COR-L47 (cell line): ENCODE measurements at regions not wholly inside any gene's neighbourhood (a gene's known extent, or its start where the extent isn't known, plus 50 kb on each side); places are given as distances from the start of the nearest gene placed in this dataset.

ENCODE experiments used
- DNase-seq: peaks from one replicate; lab custom pipeline; 2025; lab: John Stamatoyannopoulos, UW

DNA sequence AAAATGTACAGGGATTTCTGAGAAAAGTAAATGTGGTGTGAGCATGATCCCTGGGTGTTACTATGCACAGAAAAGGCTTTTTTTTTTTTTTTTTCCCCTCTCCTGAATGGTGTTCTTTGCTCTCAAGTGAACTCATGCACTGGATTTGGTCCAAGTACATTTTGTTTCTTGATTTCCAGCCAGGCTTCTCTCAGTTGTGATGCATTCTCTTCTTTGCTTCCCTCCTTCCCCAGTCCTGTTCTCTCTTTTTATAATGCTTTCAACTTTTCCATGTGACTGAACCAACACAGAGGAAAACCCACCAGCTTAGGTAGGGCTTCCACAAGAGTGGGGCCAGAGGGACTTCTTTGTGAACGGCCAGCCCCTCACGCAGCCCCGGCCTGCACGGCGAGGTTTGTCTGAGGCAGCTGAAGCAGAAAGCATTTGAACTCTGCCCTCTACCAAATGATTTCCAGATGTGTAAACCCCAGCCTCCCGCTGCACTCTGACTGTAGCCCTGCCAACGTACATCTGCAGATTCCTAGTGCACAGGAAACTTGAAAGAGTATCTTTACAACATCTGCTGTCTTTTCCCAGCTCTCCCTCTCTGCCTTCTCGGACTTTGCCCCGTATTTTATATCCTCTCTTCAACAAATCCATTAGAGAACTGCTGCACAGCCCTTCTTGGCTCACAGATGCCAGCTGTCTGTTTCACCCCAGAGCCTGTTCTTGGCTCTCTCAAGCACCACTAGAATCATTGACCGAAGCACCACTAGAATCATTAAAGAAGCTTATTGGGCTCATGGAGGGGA lies 71.8 kb upstream of the CD180 start:
- peak; percentile 22 for DNase-seq

DNA sequence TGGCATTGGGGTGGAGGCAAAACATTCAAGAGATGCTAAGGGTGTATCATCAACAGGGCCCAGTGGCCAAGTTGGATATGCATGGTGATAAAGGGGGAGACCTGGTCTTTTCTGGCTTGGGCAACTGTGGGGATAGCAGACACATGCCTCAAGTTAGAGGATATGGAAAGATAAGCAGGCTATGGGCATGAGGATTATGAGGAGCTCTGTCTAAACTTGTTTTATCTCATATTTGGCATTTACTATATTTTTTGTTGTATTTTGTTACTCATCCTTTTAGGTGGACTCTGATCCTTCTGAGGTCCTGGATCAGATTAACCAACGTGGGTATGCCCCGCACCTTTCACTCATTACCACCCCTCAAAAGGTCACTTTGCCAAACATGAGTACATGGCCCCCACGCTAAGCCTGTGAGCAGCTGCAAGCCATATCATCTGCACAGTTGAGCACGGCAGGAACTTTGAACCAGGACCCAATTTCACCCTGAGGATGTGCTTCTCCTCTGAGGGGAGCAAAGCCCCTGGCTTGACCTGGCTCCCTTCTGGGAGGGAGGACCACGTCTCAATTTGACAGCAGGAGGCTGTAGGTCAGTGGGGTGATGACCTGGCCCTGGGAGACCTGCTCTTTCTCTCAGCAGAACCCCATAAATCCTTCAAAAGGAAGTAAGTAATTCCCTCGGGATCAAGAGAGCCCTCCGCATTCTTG lies 71.1 kb upstream of the CD180 start:
- no peak for DNase-seq

DNA sequence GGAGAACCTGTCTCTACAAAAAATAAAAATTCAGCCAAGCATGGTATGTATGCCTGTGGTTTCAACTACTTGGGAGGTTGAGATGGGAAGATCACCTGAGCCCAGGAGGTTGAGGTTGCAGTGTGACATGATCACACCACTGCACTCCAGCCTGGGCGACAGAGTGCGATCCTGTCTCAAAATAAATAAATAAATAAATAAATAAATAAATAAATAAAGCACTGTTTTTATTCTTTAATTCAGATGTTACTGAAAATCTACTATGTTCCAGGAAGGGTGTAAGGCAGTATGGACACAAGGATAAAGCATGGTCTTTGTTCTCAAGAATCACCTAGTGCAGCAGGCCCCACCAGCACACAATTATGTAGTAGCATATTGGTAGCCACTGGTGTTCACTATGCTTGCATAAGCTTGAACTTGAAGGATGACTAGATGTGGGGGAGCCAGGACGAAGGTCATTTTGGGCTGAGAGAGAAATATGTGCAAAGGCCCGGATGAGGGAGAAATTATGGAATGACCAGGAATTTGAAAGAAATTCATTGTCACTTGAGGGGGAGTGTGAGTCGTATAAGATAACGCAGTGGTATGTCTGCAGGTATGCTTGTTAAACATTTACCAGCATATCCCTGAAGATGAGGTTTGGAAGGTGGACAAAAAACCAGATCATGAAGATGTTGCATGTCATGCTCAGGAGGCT lies 70.2 kb upstream of the CD180 start:
- no peak for DNase-seq

DNA sequence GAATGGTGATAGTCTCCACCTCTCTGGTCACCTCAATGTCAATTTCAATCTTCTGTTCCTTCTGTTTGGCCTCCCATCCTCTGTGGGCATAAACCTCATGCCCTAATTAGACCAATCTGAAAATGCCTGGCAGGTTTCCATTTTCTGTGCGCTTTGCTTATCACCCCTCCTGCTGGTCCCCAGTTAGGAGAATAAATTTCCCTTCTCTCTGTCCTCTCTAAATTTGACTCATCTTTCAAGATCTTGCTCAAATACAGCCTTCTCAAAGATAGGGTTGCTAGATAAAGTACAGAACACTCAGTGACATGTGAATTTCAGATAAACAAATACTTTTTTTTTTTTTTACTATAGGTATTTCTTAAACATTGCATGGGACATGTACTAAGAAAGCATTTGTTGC lies 69.4 kb upstream of the CD180 start:
- no peak for DNase-seq

DNA sequence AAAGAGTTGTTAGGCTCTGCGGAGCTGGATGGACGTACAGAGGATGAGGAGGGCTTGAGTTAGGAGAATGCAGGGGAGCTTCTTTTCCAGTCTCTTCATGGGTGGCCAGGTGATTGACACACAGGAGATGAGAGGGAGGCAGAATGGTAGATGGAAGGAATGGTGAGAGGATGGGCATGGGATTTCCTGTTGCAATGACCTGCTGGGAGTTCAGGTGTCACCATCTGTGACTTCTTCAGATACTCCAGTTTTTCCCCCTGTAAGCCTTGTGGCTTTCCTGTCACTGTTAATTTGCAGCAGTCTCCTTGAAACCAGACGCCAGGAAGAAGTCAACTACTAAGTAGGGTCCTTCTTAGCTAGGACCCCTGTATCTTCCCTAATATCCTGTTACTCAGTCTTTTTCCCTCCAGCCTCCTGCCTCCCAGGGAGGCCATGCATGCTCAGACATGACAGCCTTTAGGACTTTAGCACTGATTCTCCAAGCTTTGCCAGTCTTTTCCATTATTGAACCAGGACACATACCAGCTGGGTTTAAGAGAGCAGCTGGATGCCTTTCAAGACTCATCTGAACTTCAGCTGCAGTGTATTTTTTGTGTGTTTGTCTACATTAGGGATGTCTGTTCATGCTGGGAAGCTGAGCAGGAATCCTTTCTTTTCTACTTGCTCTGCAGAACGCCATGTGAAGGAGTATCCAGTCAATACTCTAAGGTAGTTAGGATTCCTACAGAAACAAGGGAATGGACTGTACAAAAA lies 67.2 kb upstream of the CD180 start:
- no peak for DNase-seq

DNA sequence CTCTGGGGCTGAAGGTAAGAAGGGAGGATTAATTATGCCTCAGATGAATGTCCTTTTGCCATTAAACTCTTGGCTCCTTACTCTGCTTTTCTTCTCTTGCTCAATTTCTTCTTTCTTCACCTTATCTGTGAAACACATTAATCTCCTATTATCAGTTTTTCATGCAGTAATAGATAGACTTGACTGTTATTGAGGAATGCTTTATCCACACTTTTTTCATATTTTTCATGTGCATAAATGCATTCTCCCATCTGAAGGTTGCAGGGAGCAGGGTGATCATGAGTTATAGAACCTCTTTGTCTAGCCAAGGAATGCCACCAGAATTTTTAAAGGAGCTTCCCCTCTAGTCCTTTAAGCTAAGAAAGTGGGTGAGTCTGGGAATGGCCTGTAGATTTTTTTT lies 66.4 kb upstream of the CD180 start:
- DNase-seq, result no peak

DNA sequence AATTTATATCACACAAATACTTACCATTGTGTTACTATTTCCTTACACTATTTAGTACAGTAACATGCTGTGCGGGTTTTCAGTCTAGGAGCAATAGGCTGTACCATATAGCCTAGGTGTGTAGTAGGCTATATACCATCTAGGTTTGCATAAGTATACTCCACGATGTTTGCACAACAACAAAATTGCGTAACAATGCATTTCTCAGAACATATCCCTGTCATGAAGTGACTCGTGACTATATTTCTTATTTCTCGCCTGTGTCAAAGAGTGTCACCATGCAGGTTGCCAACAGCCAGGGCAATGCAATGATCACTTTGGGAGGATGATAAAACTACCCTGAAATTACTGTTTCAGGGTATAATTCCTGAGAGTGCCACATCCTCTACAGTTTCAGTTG lies 65.6 kb upstream of the CD180 start:
- no peak for DNase-seq

DNA sequence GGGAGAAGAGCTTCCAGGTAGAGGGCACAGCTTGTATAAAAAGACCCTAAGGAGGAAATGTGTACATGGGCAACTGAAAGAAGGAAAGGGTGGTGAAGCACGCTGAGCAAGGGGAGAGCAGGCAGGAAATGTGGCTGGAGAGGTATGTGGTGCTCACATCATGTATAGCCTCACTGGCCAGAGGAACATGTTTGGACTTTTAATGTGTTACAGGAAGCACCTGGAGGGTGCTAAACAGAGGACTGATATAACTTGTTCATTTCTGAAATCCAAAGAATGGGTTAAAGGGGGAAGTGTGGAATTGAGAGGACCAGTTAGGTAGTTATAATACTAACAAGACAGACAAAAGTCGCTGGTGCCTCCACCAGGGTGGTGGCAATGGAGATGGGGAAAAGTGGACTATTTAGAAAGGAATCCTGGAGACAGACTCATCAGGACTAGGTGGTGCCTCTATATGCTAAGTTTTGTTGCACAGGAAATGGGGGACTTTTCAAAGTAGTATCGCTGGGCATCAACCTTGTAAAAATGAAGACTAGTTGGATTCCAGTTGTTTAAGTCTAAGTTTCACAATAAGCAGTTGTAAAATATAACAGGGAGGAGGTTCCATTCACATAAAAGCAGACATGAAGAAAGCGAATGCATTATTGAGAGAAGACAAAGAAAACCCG lies 63.1 kb upstream of the CD180 start:
- no peak for DNase-seq

DNA sequence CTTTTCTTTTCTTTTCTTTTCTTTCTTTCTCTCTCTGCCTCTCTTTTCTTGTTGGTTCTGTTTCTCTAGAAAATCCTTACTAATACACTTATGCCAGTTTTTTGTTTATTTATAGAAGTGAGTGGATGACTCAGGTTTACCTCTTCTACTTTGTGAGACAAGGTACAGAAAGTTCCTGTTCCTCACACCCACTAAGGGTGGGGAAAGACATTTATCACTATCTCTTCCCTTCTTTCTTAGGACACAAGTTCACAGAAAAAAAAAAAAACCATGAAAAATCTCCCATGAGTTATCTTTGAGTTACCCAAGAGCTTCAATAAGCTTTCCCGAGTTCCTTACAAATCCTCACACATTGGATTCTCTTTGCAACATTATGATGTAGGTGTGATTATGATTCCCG lies 60.9 kb upstream of the CD180 start:
- no peak for DNase-seq

DNA sequence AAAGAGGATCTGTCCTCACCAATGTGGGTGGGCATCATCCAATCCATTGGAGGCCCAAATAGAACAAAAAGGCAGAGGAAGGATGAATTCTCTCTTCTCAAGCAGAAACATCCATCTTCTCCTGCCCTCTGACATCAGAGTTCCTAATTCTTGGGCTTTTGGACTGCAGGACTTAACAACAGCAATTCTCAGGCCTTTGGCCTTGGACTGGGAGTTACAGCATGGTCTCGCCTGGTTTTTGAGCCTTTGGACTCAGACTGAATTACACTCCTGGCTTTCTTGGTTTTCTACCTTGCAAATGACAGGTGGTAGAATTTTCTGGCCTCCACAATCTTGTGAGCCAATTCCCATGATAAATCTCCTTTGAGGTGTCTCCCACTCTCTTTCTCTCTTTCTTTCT lies 60.5 kb upstream of the CD180 start:
- DNase-seq, result no peak

DNA sequence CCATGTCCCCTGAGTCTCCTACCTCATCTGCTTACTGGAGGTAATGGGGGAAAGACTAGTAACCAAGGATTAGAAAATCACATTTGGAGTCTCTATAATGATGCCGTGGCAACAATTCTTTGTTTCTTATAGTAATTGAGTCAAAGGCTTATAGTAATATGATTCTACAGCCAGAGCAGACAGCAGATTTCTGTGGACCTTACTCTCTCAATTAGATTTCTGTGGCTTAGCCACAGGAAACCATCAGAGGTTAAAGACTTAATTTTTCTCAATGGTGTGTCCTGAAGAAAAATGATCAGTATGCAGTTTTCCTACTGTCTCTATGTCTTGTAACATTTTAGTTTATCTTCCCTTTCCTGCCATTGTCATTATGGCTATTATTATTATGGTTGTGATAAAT lies 59.3 kb upstream of the CD180 start:
- DNase-seq, result no peak

DNA sequence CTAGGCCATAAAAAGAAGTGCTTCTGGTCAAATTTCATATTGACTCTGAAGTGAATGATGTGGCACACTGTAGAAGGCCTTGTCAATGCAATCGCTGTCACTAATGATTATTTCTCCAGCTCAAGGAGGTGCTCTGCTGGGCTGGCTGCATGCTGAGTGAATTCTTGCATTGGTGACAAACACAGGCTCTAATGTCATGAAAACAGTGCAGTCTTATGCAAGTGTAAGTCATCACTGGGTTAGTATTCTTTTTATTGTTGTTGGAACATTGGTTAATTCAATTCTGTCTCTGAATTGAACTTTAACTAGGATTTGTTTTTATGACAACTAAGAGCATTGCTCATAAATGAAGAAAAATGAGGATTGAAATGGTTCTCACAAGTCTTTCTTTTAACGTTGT lies 57.3 kb upstream of the CD180 start:
- no peak for DNase-seq

DNA sequence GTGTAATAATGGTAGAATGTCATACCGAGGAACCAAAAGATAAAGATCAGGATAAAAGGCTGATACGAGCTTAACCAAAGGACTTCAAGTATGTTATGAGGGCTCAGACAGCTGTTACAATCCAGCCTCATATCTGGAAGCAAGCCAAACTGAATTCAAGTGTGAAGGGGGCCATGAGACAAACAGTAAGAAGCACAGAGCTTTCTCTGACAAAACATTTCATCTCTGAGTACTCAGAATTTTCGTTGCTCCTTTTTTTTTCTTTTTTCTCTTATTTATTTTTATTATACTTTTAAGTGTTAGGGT lies 52.9 kb upstream of the CD180 start:
- no peak for DNase-seq

DNA sequence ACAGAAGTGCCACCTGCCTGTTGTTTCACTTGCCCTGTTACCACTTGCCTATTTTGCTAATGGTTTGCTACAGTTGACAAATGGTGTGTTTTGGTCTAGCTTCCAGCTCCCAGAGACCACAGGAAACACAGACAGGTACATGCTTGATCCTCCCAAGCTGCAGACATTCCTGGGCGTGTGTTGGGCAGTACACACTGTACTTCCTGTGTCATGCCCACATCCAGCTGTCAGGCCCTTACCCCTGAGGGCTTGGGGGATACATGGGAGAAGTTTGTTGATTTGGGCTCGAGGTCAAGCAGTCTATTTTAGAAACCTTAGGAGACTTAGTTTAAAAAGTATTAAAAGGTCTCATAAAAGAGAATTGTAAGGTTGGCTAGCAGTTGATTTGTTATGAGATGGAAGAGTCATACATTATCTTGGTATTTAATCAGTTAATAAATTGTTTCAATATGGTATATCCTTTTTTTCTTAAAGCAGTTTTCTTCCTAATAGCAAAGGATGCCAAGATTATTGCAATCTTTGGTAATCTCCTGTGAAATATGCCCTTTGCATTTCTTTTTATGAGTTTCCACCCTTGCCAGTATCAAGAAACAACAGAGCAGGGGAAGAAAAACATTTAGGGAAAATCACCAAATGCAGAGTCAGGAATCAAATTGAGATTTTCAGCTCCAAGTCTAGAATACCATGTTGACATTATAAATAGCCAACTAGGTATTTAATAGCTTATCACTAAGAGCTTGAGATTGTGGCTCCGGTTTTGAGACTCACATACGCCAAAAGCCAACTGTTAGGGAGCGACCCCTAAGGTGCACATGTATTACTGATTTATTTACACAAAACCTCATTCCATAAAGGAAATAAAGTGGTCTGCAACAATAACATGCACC lies 52.3 kb upstream of the CD180 start:
- no peak for DNase-seq

DNA sequence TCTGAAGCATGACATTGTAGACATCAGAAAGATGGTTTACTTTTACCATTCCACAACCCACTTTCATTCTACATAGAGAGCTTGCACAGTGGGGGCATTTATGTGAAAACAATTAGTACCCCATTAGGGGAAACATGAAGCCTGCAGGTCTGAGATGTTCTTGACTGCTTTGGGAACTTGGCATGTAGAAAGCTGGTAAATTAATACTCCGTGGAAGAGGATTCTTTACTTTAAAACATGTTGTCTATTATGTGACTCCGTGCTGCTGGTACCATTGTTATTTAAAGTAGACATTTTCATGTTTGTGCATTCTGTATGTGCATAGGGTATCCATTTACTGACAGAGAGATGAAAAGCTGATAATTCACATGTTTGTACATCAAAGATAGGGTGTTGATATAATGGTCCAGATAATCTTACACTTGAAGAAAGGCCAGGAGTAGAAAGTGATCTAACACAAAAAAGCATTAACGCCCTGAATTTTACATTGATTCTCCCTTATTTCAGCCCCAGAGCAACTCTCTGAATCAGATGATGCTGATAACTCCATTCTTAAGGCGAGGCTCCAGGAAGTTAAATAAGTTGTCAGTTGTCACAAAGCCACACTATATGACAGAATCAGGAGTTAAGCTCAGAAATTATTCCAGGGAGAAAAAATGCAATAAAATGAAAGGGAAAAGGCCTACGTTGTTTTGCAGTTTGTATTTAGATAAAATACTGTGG lies 50.1 kb upstream of the CD180 start:
- DNase-seq, result no peak
